T47D (cell line): ENCODE measurements at regions not wholly inside any gene's neighbourhood (a gene's known extent, or its start where the extent isn't known, plus 50 kb on each side); places are given as distances from the start of the nearest gene placed in this dataset.
A peak's percentile ranks its signal among the peaks of the same experiment; 100 is the strongest.

ENCODE experiments used
- DNase-seq, 2 experiments: peaks; one replicate each; pipeline versions ENCODE4 v3.0.0 to v3.0.0-alpha.2; 2011 to 2012; ENCODE audit warnings: low read depth in 1 of 2, low spot score in 1 of 2
- JUND ChIP-seq: IDR thresholded peaks from 2 replicates; pipeline ENCODE4 v1.6.1; 2012; ENCODE audit warnings: low read depth
- in situ Hi-C: cut with HindIII; loops from 2 replicates; pipeline ENCODE4 v1.10.0; 2016; ENCODE audit warnings: low sequenced_read_pairs, low pct_unique_long_range_greater_than_20kb

GRCh38 chr1:81466961-81467360 lies 333.8 kb upstream of the ADGRL2 start:
- DNase-seq, result no peak
- in situ Hi-C loops, result no loop called here

GRCh38 chr1:81463936-81464837 lies 336.5 kb upstream of the ADGRL2 start:
- in situ Hi-C loops, result no loop called here
- no peak for TF ChIP-seq JUND
- no peak for DNase-seq

More at GRCh38 chr1:81466961-81467360, 333.8 kb upstream of the ADGRL2 start:
- no peak for TF ChIP-seq JUND

GRCh38 chr1:81459043-81459442 lies 341.7 kb upstream of the ADGRL2 start:
- DNase-seq, result peak in 1 of 2 experiments; percentile 1
- in situ Hi-C loops, result no loop called here
- no peak for TF ChIP-seq JUND

- DNase-seq, result no peak
- in situ Hi-C loops, result no loop called here
- TF ChIP-seq JUND, result no peak
Observed at GRCh38 chr1:81458186-81458585, 342.5 kb upstream of the ADGRL2 start.

- in situ Hi-C loops, result no loop called here
- DNase-seq, result no peak
- TF ChIP-seq JUND, result no peak
Observed at GRCh38 chr1:81455481-81455880, 345.3 kb upstream of the ADGRL2 start.

GRCh38 chr1:81453971-81454370 lies 346.8 kb upstream of the ADGRL2 start:
- DNase-seq, result no peak
- in situ Hi-C loops, result no loop called here
- TF ChIP-seq JUND, result no peak

- no peak for TF ChIP-seq JUND
- DNase-seq, result no peak
- in situ Hi-C loops, result no loop called here
Observed at GRCh38 chr1:81453367-81453703, 347.4 kb upstream of the ADGRL2 start.

GRCh38 chr1:81452693-81453366 lies 347.9 kb upstream of the ADGRL2 start:
- TF ChIP-seq JUND, result no peak
- in situ Hi-C loops, result no loop called here
- DNase-seq, result no peak

- in situ Hi-C loops, result no loop called here
- no peak for TF ChIP-seq JUND
- no peak for DNase-seq
Observed at GRCh38 chr1:81449786-81450185, 350.9 kb upstream of the ADGRL2 start.

- in situ Hi-C loops, result no loop called here
- no peak for TF ChIP-seq JUND
- no peak for DNase-seq
Observed at GRCh38 chr1:81446000-81446669, 354.6 kb upstream of the ADGRL2 start.

- TF ChIP-seq JUND, result no peak
- in situ Hi-C loops, result no loop called here
- no peak for DNase-seq
Observed at GRCh38 chr1:81443288-81443687, 357.4 kb upstream of the ADGRL2 start.

GRCh38 chr1:81439046-81439823 lies 361.5 kb upstream of the ADGRL2 start:
- TF ChIP-seq JUND, result no peak

More at GRCh38 chr1:81439046-81439823, 361.5 kb upstream of the ADGRL2 start:
- in situ Hi-C loops, result no loop called here
- no peak for DNase-seq
